ENCODE measurements at regions not wholly inside any gene's neighbourhood (a gene's known extent, or its start where the extent isn't known, plus 50 kb on each side); places are given as distances from the start of the nearest gene placed in this dataset.

GRCh38 chr21:39103689-39104088 lies 79.6 kb downstream of the PSMG1 start (continued):
- TF ChIP-seq REST (IDR thresholded peaks at IDR 0.05; ENCODE audit: unreplicated experiment) (no peak), ZNF331 (CRISPR knock-in tag; IDR thresholded peaks at IDR 0.05; ENCODE audit: low read depth) (no peak), CTCF (conservative IDR thresholded peaks at IDR 0.05; ENCODE audit: low read depth in 2 of 2) (no peak), JUNB (IDR thresholded peaks at IDR 0.05; ENCODE audit: unreplicated experiment) (no peak), STAT1 (IDR thresholded peaks at IDR 0.05; ENCODE audit: unreplicated experiment) (no peak), ETS1 (IDR thresholded peaks at IDR 0.05) (no peak), ZNF114 (CRISPR knock-in tag; IDR thresholded peaks at IDR 0.05) (no peak), EZH2 (IDR thresholded peaks at IDR 0.05; ENCODE audit: low read depth, unreplicated experiment) (no peak), EZH2phosphoT487 (IDR thresholded peaks at IDR 0.05; ENCODE audit: unreplicated experiment) (no peak)

GRCh38 chr21:39099859-39100258 lies 83.4 kb downstream of the PSMG1 start:
- H3K4me1 ChIP-seq (ENCODE audit: insufficient read depth), result peaks cover 10% of the 10 kb centered on the region; the same call in 1 of the 2 replicates
- no peak overlapping the region for H3K4me3 Mint-ChIP-seq
- H3K27ac ChIP-seq (ENCODE audit: low read depth), result no peak overlapping the region
- H3K27ac Mint-ChIP-seq, result no peak overlapping the region
- no peaks in the 10 kb centered on the region for H3K27me3 ChIP-seq (ENCODE audit: insufficient read depth)
- peaks cover 8% of the 10 kb centered on the region for H3K9me3 Mint-ChIP-seq
- H3F3A ChIP-seq (replicated peaks; ENCODE audit: low read depth), result no peaks in the 10 kb centered on the region
- H3K27me3 Mint-ChIP-seq (ENCODE audit: insufficient read depth, low read depth, poor library complexity), result peaks cover 2% of the 10 kb centered on the region
- peaks cover 15% of the 10 kb centered on the region for H3K4me1 Mint-ChIP-seq
- no peak for DNase-seq (ENCODE audit: low spot score)
- no peak overlapping the region for H3K4me3 ChIP-seq
- no peak for ATAC-seq
- no peaks in the 10 kb centered on the region for H4K20me1 ChIP-seq (replicated peaks; ENCODE audit: insufficient read depth)
- no peaks in the 10 kb centered on the region for H3K36me3 ChIP-seq (ENCODE audit: insufficient read depth)
- H2AFZ ChIP-seq, result no peak overlapping the region
- H3K9me2 ChIP-seq (ENCODE audit: insufficient read depth), result no peaks in the 10 kb centered on the region; the same call in 1 of the 2 replicates
- H3K4me2 ChIP-seq, result no peak overlapping the region
- H3K36me3 Mint-ChIP-seq (ENCODE audit: low read depth), result peaks cover 3% of the 10 kb centered on the region; the same call in 1 of the 3 replicates
- no peaks in the 10 kb centered on the region for H3K79me2 ChIP-seq (replicated peaks; ENCODE audit: insufficient read depth)
- TF ChIP-seq ZNF114 (CRISPR knock-in tag; IDR thresholded peaks at IDR 0.05) (no peak), REST (IDR thresholded peaks at IDR 0.05; ENCODE audit: unreplicated experiment) (no peak), NANOG (IDR thresholded peaks at IDR 0.05; ENCODE audit: borderline replicate concordance) (no peak), ETS1 (IDR thresholded peaks at IDR 0.05) (no peak), POLR2AphosphoS5 (IDR thresholded peaks at IDR 0.05; ENCODE audit: low read depth) (no peak)
